ENCODE measurements at regions not wholly inside any gene's neighbourhood (a gene's known extent, or its start where the extent isn't known, plus 50 kb on each side); places are given as distances from the start of the nearest gene placed in this dataset.

DNA sequence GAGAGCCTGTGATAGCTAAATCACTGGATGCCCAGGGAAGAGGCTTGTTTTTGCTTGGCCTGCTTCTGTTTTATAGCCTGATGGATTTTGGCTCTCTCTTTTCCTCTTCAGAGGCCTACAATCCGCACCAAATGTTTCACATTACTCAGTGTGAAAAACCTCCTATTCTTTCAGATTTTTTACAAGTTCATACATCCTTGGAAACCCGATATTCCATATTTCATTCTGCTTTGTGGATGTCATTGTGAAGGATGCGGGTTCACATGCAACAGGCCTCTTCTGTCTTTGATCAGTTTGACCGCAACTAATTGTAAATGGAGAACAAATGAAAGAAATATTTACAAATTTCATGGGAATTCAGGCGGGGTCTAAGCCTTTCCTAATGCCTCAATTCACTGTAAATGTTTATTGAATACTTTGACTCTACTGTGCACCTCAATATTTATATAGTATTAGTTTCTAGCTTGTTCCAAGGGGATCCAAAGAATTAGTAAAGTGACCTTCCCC lies 269.9 kb downstream of the DMRT2 start:
- DNase-seq = no peak
- H3K4me1 Mint-ChIP-seq (ENCODE audit: low read depth) = no peaks in the 10 kb centered on the region
- no peaks in the 10 kb centered on the region for H3K27me3 Mint-ChIP-seq (ENCODE audit: low read depth)
- ChIA-PET POLR2A (no interaction called here), CTCF (no interaction called here)
- H3K36me3 Mint-ChIP-seq (ENCODE audit: low read depth) = no peaks in the 10 kb centered on the region
- no peaks in the 10 kb centered on the region for H3K9me3 Mint-ChIP-seq (ENCODE audit: insufficient read depth)
- no peak overlapping the region for H3K27ac Mint-ChIP-seq
- H3K4me3 Mint-ChIP-seq = no peak overlapping the region
- ATAC-seq = no peak

DNA sequence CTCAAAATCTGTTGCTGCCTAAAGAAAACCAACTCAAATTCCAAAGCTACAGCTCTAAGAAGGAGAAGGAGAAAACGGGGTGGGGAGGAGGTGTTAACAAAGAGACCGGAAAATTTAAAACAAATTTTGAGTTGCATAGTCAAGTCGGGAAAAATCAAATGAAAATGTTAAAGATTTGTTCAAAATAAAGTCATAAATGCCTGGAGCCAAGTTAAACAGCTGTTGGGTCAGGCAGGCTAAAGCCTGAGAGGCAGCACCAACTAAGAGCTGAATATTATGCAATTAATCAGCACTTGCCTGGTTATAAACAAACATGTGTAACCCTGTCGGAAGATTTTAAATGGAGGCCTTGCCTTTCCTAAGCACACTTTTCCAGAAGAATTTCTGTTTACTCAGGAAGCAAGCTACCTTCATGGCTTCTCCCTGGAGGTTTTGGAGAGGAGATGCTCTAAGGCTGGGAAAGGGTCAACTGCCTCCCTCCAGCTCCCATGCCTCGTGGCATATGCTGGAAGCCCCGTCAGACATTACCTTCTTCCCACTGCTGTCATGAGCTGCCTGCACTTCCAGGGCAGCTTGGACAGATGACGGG lies 270.5 kb downstream of the DMRT2 start:
- DNase-seq (no peak), ATAC-seq (no peak)
- Mint-ChIP-seq H3K9me3 (ENCODE audit: insufficient read depth) (no peaks in the 10 kb centered on the region), H3K27me3 (ENCODE audit: low read depth) (no peaks in the 10 kb centered on the region), H3K36me3 (ENCODE audit: low read depth) (no peaks in the 10 kb centered on the region), H3K4me1 (ENCODE audit: low read depth) (no peaks in the 10 kb centered on the region), H3K27ac (no peak overlapping the region), H3K4me3 (no peak overlapping the region)
- POLR2A ChIA-PET = no interaction called here
- CTCF ChIA-PET = no interaction called here

GRCh38 chr9:1327467-1327866 lies 277.3 kb downstream of the DMRT2 start:
- ChIA-PET POLR2A (no interaction called here), CTCF (no interaction called here)
- DNase-seq (no peak), ATAC-seq (no peak)
- Mint-ChIP-seq H3K27ac (no peak overlapping the region), H3K36me3 (ENCODE audit: low read depth) (no peaks in the 10 kb centered on the region), H3K9me3 (ENCODE audit: insufficient read depth) (no peaks in the 10 kb centered on the region), H3K4me1 (ENCODE audit: low read depth) (no peaks in the 10 kb centered on the region), H3K27me3 (ENCODE audit: low read depth) (no peaks in the 10 kb centered on the region), H3K4me3 (no peak overlapping the region)

GRCh38 chr9:1328341-1328740 lies 278.2 kb downstream of the DMRT2 start:
- no peak overlapping the region for H3K4me3 Mint-ChIP-seq
- ChIA-PET CTCF (no interaction called here), POLR2A (no interaction called here)
- no peaks in the 10 kb centered on the region for H3K9me3 Mint-ChIP-seq (ENCODE audit: insufficient read depth)
- ATAC-seq (no peak), DNase-seq (no peak)
- no peak overlapping the region for H3K27ac Mint-ChIP-seq
- H3K27me3 Mint-ChIP-seq (ENCODE audit: low read depth) = no peaks in the 10 kb centered on the region
- H3K36me3 Mint-ChIP-seq (ENCODE audit: low read depth) = no peaks in the 10 kb centered on the region
- H3K4me1 Mint-ChIP-seq (ENCODE audit: low read depth) = no peaks in the 10 kb centered on the region

- CTCF ChIA-PET = no interaction called here
- ATAC-seq (no peak), DNase-seq (no peak)
- H3K4me1 Mint-ChIP-seq (ENCODE audit: low read depth) = no peaks in the 10 kb centered on the region
- H3K36me3 Mint-ChIP-seq (ENCODE audit: low read depth) = no peaks in the 10 kb centered on the region
- POLR2A ChIA-PET = no interaction called here
- H3K27me3 Mint-ChIP-seq (ENCODE audit: low read depth) = no peaks in the 10 kb centered on the region
- H3K4me3 Mint-ChIP-seq = no peak overlapping the region
- no peaks in the 10 kb centered on the region for H3K9me3 Mint-ChIP-seq (ENCODE audit: insufficient read depth)
- H3K27ac Mint-ChIP-seq = no peak overlapping the region
Observed at GRCh38 chr9:1331546-1332038, 281.4 kb downstream of the DMRT2 start.

DNA sequence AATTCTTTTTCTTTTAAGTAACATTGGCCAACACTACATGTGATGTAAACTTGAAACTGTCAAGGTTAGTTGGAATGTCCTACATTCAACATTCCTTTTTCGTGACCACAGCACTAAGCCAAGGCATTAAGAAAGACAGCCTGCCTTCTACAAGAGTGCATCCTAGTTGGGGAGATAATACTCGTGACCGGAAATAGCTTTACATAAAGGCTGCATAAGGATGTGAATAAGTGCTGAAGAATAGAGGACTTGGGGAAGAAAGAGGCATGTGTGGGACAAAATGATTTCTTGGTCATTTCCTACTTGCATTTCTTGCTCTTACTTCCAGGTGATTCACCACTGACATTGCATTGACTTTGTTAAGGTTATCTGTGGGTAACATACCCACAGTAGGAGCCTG lies 282.0 kb downstream of the DMRT2 start:
- Mint-ChIP-seq H3K27ac (no peak overlapping the region), H3K4me3 (no peak overlapping the region), H3K4me1 (ENCODE audit: low read depth) (no peaks in the 10 kb centered on the region), H3K27me3 (ENCODE audit: low read depth) (no peaks in the 10 kb centered on the region), H3K36me3 (ENCODE audit: low read depth) (no peaks in the 10 kb centered on the region), H3K9me3 (ENCODE audit: insufficient read depth) (no peaks in the 10 kb centered on the region)
- POLR2A ChIA-PET = no interaction called here
- CTCF ChIA-PET = no interaction called here
- no peak for DNase-seq
- ATAC-seq = no peak

GRCh38 chr9:1335174-1335573 lies 285.0 kb downstream of the DMRT2 start:
- ATAC-seq (no peak), DNase-seq (no peak)
- H3K4me1 Mint-ChIP-seq (ENCODE audit: low read depth) = no peaks in the 10 kb centered on the region
- ChIA-PET POLR2A (no interaction called here), CTCF (no interaction called here)
- no peak overlapping the region for H3K4me3 Mint-ChIP-seq
- H3K27ac Mint-ChIP-seq = no peak overlapping the region
- H3K9me3 Mint-ChIP-seq (ENCODE audit: insufficient read depth) = peaks cover 10% of the 10 kb centered on the region
- H3K36me3 Mint-ChIP-seq (ENCODE audit: low read depth) = no peaks in the 10 kb centered on the region
- H3K27me3 Mint-ChIP-seq (ENCODE audit: low read depth) = no peaks in the 10 kb centered on the region

- no peak for ATAC-seq
- ChIA-PET CTCF (no interaction called here), POLR2A (no interaction called here)
- DNase-seq = no peak
- Mint-ChIP-seq H3K4me3 (no peak overlapping the region), H3K9me3 (ENCODE audit: insufficient read depth) (peaks cover 10% of the 10 kb centered on the region), H3K27me3 (ENCODE audit: low read depth) (no peaks in the 10 kb centered on the region), H3K4me1 (ENCODE audit: low read depth) (no peaks in the 10 kb centered on the region), H3K36me3 (ENCODE audit: low read depth) (no peaks in the 10 kb centered on the region), H3K27ac (no peak overlapping the region)
Observed at GRCh38 chr9:1337169-1337568, 287.0 kb downstream of the DMRT2 start.

DNA sequence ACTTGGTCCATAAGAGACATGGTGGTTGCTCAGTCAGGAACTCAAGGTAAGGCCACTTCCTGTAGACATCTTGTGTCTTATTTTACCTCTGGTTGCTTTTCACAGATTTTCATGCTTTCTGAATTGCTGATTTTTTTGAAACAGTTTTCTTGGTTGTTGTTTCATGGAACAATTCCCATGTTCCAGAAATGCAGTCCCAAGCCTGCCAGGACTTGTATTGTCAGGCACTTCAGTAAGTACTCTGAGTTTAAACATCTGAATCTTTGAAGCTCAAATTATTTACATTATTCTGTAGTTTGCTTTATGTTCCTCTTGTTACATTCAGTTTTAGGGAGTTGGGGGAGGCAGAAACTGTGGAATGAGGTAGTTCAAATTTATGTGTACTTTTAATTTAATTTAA lies 290.2 kb downstream of the DMRT2 start:
- ChIA-PET POLR2A (no interaction called here), CTCF (no interaction called here)
- H3K27me3 Mint-ChIP-seq (ENCODE audit: low read depth) = no peaks in the 10 kb centered on the region
- H3K36me3 Mint-ChIP-seq (ENCODE audit: low read depth) = no peaks in the 10 kb centered on the region
- H3K4me3 Mint-ChIP-seq = no peak overlapping the region
- peaks cover 10% of the 10 kb centered on the region for H3K9me3 Mint-ChIP-seq (ENCODE audit: insufficient read depth)
- H3K27ac Mint-ChIP-seq = no peak overlapping the region
- DNase-seq (no peak), ATAC-seq (no peak)
- no peaks in the 10 kb centered on the region for H3K4me1 Mint-ChIP-seq (ENCODE audit: low read depth)

DNA sequence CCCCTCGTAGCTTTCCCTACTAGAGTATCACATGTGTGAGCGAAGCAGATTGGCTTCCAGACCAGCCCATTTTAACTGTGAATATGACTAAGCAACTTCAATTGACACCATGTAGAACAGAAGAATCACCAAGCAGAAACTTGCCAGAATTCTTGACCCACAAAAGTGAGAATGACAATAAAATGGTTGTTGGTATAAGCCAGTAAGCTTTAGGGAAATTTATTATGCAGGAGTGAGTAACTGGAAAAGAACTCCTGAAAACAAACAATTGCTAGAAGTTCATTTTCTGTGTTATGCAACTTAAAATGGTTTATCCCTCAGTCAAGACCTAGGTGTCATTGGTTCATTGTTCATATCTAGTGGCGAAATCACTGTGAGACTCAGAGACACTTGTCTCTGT lies 303.1 kb downstream of the DMRT2 start:
- DNase-seq (no peak), ATAC-seq (no peak)
- Mint-ChIP-seq H3K36me3 (ENCODE audit: low read depth) (no peaks in the 10 kb centered on the region), H3K4me1 (ENCODE audit: low read depth) (no peaks in the 10 kb centered on the region), H3K27ac (no peak overlapping the region), H3K9me3 (ENCODE audit: insufficient read depth) (no peaks in the 10 kb centered on the region), H3K27me3 (ENCODE audit: low read depth) (no peaks in the 10 kb centered on the region), H3K4me3 (no peak overlapping the region)
- POLR2A ChIA-PET = no interaction called here
- CTCF ChIA-PET = no interaction called here

- ChIA-PET CTCF (no interaction called here), POLR2A (no interaction called here)
- no peak for DNase-seq
Observed at GRCh38 chr9:1354086-1354485, 303.9 kb downstream of the DMRT2 start.

GRCh38 chr9:1354606-1355005 lies 304.4 kb downstream of the DMRT2 start:
- H3K4me1 Mint-ChIP-seq (ENCODE audit: low read depth) = no peaks in the 10 kb centered on the region
- CTCF ChIA-PET = no interaction called here
- DNase-seq (no peak), ATAC-seq (no peak)
- no peaks in the 10 kb centered on the region for H3K9me3 Mint-ChIP-seq (ENCODE audit: insufficient read depth)
- H3K27ac Mint-ChIP-seq = no peak overlapping the region
- no peaks in the 10 kb centered on the region for H3K27me3 Mint-ChIP-seq (ENCODE audit: low read depth)
- H3K36me3 Mint-ChIP-seq (ENCODE audit: low read depth) = no peaks in the 10 kb centered on the region
- POLR2A ChIA-PET = no interaction called here
- H3K4me3 Mint-ChIP-seq = no peak overlapping the region

More at GRCh38 chr9:1354086-1354485, 303.9 kb downstream of the DMRT2 start:
- Mint-ChIP-seq H3K27me3 (ENCODE audit: low read depth) (no peaks in the 10 kb centered on the region), H3K9me3 (ENCODE audit: insufficient read depth) (no peaks in the 10 kb centered on the region), H3K36me3 (ENCODE audit: low read depth) (no peaks in the 10 kb centered on the region), H3K4me3 (no peak overlapping the region), H3K4me1 (ENCODE audit: low read depth) (no peaks in the 10 kb centered on the region), H3K27ac (no peak overlapping the region)
- ATAC-seq = no peak

- ChIA-PET CTCF (no interaction called here), POLR2A (no interaction called here)
- Mint-ChIP-seq H3K36me3 (ENCODE audit: low read depth) (no peaks in the 10 kb centered on the region), H3K27me3 (ENCODE audit: low read depth) (no peaks in the 10 kb centered on the region), H3K4me1 (ENCODE audit: low read depth) (no peaks in the 10 kb centered on the region), H3K4me3 (no peak overlapping the region), H3K9me3 (ENCODE audit: insufficient read depth) (no peaks in the 10 kb centered on the region), H3K27ac (no peak overlapping the region)
- DNase-seq = no peak
- no peak for ATAC-seq
Observed at GRCh38 chr9:1355656-1356055, 305.5 kb downstream of the DMRT2 start.

All from activated CD8-positive, alpha-beta T cell treated with anti-CD3 and anti-CD28 coated beads, Interleukin-2, amount 10 ng/mL, durations not matched to agents 7 days and 5 days (primary cell).